Vagina (tissue), 2 donors: ENCODE measurements at regions not wholly inside any gene's neighbourhood (a gene's known extent, or its start where the extent isn't known, plus 50 kb on each side); places are given as distances from the start of the nearest gene placed in this dataset.

ENCODE experiments used
- POLR2A ChIP-seq, 2 donors: fragments of 450-650 bp; IDR thresholded peaks; one replicate each; pipeline ENCODE4 v1.6.1; 2017; ENCODE audit warnings: antibody characterized with exemption in 2 of 2, mild to moderate bottlenecking in 2 of 2, moderate library complexity in 2 of 2
- POLR2AphosphoS5 ChIP-seq, 2 donors: sonication (generic); formaldehyde crosslinking; IDR thresholded peaks; one replicate each; pipeline ENCODE4 v1.9.0; 2017; ENCODE audit warnings: antibody characterized with exemption in 2 of 2, mild to moderate bottlenecking in 2 of 2, low read depth in 1 of 2; ENCODE audit not compliant: insufficient read depth in 1 of 2
- TF ChIP-seq, protein P1 (sequence below), 3 experiments: fragments of 450-650 bp in 2 of 3; fragments of 200-600 bp in 1 of 3; sonication (generic) in 1 of 3; IDR thresholded peaks; one replicate each; pipeline ENCODE4 v1.5.1; 2017 to 2019; ENCODE audit warnings: antibody characterized with exemption in 3 of 3, mild to moderate bottlenecking in 2 of 3, moderate library complexity in 2 of 3

DNA sequence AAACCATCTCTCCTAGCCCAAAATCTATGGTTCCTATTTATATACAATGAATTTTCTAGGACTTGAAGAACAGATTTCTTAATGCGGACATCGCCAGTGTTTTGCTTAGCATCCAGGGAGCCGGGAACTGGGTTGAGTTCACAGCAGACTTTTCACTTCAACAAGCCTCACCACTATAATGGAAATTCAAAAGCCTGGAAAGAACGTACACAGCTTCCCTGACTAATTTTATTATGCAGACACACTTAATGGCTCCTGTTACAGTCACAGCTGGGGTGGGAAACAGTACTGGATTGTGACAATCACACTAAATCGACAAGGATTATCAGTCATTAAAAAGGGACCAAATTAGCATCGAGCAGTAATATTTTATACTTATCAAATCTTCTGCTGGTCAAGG, 129.2 kb upstream of the BNIP2 start:
- TF ChIP-seq POLR2A (IDR thresholded peaks at IDR 0.05) (no peak), POLR2AphosphoS5 (IDR thresholded peaks at IDR 0.05; ENCODE audit: insufficient read depth in 1 of 2, low read depth in 1 of 2) (no peak)
- TF ChIP-seq, protein P1, sequence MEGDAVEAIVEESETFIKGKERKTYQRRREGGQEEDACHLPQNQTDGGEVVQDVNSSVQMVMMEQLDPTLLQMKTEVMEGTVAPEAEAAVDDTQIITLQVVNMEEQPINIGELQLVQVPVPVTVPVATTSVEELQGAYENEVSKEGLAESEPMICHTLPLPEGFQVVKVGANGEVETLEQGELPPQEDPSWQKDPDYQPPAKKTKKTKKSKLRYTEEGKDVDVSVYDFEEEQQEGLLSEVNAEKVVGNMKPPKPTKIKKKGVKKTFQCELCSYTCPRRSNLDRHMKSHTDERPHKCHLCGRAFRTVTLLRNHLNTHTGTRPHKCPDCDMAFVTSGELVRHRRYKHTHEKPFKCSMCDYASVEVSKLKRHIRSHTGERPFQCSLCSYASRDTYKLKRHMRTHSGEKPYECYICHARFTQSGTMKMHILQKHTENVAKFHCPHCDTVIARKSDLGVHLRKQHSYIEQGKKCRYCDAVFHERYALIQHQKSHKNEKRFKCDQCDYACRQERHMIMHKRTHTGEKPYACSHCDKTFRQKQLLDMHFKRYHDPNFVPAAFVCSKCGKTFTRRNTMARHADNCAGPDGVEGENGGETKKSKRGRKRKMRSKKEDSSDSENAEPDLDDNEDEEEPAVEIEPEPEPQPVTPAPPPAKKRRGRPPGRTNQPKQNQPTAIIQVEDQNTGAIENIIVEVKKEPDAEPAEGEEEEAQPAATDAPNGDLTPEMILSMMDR (IDR thresholded peaks at IDR 0.05) = no peak
